GM18951 (cell line): ENCODE measurements at regions not wholly inside any gene's neighbourhood (a gene's known extent, or its start where the extent isn't known, plus 50 kb on each side); places are given as distances from the start of the nearest gene placed in this dataset.

Experiments
- POLR2A ChIP-seq: IDR thresholded peaks from 4 replicates; pipeline ENCODE4 v1.6.1; 2011; ENCODE audit warnings: mild to moderate bottlenecking; ENCODE audit not compliant: insufficient read length, insufficient read depth; ENCODE audit errors: extremely low read depth
- in situ Hi-C: fragments of 300-500 bp; cut with MboI; formaldehyde crosslinking; loops from one replicate; pipeline ENCODE4 v1.12.0; 2022; ENCODE audit warnings: low sequenced_read_pairs, mixed read lengths, inconsistent platforms; ENCODE audit not compliant: unreplicated experiment

- in situ Hi-C loops: no loop called here
- TF ChIP-seq POLR2A: no peak
These were observed 174.5 kb upstream of the PRNP start for GRCh38 chr20:4511776-4512175.

- no peak for TF ChIP-seq POLR2A
- in situ Hi-C loops: no loop called here
These were observed 176.3 kb upstream of the PRNP start for GRCh38 chr20:4509825-4510522.

- in situ Hi-C loops: no loop called here
- no peak for TF ChIP-seq POLR2A
These were observed 177.5 kb upstream of the PRNP start for GRCh38 chr20:4508773-4509172.

- in situ Hi-C loops: no loop called here
- TF ChIP-seq POLR2A: no peak
These were observed 179.0 kb upstream of the PRNP start for GRCh38 chr20:4507288-4507719.

- TF ChIP-seq POLR2A: no peak
- in situ Hi-C loops: no loop called here
These were observed 181.4 kb upstream of the PRNP start for GRCh38 chr20:4504814-4505213.

GRCh38 chr20:4502756-4503155, 183.5 kb upstream of the PRNP start:
- TF ChIP-seq POLR2A: no peak
- in situ Hi-C loops: no loop called here

GRCh38 chr20:4493386-4493785, 192.9 kb upstream of the PRNP start:
- no peak for TF ChIP-seq POLR2A
- in situ Hi-C loops: no loop called here

- in situ Hi-C loops: no loop called here
- TF ChIP-seq POLR2A: no peak
These were observed 194.6 kb upstream of the PRNP start for GRCh38 chr20:4491643-4492042.

GRCh38 chr20:4490606-4491280, 195.5 kb upstream of the PRNP start:
- in situ Hi-C loops: no loop called here
- TF ChIP-seq POLR2A: no peak

GRCh38 chr20:4490045-4490444, 196.2 kb upstream of the PRNP start:
- in situ Hi-C loops: no loop called here
- no peak for TF ChIP-seq POLR2A

- in situ Hi-C loops: no loop called here
- TF ChIP-seq POLR2A: no peak
These were observed 197.6 kb upstream of the PRNP start for GRCh38 chr20:4488407-4489339.

GRCh38 chr20:4484379-4484997, 201.8 kb upstream of the PRNP start:
- in situ Hi-C loops: no loop called here
- no peak for TF ChIP-seq POLR2A

- no peak for TF ChIP-seq POLR2A
- in situ Hi-C loops: no loop called here
These were observed 202.3 kb upstream of the PRNP start for GRCh38 chr20:4483961-4484360.
